ENCODE measurements at regions not wholly inside any gene's neighbourhood (a gene's known extent, or its start where the extent isn't known, plus 50 kb on each side); places are given as distances from the start of the nearest gene placed in this dataset.
"Not testable (repeated sequence)": the region's sequence is repeated elsewhere in the genome, so short reads cannot be mapped to it uniquely, and the experiment has no call there.

GRCh38 chr3:69639851-69640250, 99.4 kb upstream of the MITF start:
- no peak overlapping the region for H3K9ac ChIP-seq (ENCODE audit: low read length)
- H3K4me1 ChIP-seq (ENCODE audit: control insufficient read depth, insufficient read depth, low read length): no peaks in the 10 kb centered on the region
- H3K27ac ChIP-seq (ENCODE audit: low read depth, low read length): no peak overlapping the region
- H3K27me3 ChIP-seq (ENCODE audit: control insufficient read depth, insufficient read depth, low read length): no peaks in the 10 kb centered on the region
- no peaks in the 10 kb centered on the region for H3K36me3 ChIP-seq (ENCODE audit: control insufficient read depth, insufficient read depth, low read length)
- no peak overlapping the region for H3K4me3 ChIP-seq (ENCODE audit: low read length)

GRCh38 chr3:69628951-69629350, 110.3 kb upstream of the MITF start:
- Histone ChIP-seq H3K4me1 (ENCODE audit: control insufficient read depth, insufficient read depth, low read length) (no peaks in the 10 kb centered on the region), H3K4me3 (ENCODE audit: low read length) (no peak overlapping the region), H3K27ac (ENCODE audit: low read depth, low read length) (no peak overlapping the region), H3K27me3 (ENCODE audit: control insufficient read depth, insufficient read depth, low read length) (no peaks in the 10 kb centered on the region), H3K9ac (ENCODE audit: low read length) (no peak overlapping the region), H3K36me3 (ENCODE audit: control insufficient read depth, insufficient read depth, low read length) (no peaks in the 10 kb centered on the region)

DNA sequence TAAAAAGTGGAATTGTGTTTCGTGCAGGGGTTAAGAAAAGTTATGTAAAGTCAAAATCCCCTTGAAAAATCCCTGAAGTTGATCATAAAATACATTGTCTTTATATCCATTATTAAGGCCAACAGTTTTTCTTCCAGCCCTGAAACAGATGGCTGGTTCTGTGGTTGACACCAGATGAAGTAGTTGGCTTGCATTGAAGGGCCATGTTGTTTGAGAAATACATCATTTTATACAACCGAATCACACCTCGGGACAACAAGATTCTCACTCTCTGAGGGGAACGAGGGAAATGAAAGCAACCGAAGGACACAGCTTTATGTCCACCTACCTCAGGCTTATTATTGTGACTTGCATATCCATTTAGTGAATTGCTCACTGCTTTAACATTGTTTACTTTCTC, 126.0 kb upstream of the MITF start:
- H3K4me1 ChIP-seq (ENCODE audit: control insufficient read depth, insufficient read depth, low read length): no peaks in the 10 kb centered on the region
- H3K27ac ChIP-seq (ENCODE audit: low read depth, low read length): no peak overlapping the region
- H3K4me3 ChIP-seq (ENCODE audit: low read length): no peak overlapping the region
- no peaks in the 10 kb centered on the region for H3K36me3 ChIP-seq (ENCODE audit: control insufficient read depth, insufficient read depth, low read length)
- no peak overlapping the region for H3K9ac ChIP-seq (ENCODE audit: low read length)
- H3K27me3 ChIP-seq (ENCODE audit: control insufficient read depth, insufficient read depth, low read length): no peaks in the 10 kb centered on the region

- H3K4me3 ChIP-seq (ENCODE audit: low read length): no peak overlapping the region
- no peaks in the 10 kb centered on the region for H3K4me1 ChIP-seq (ENCODE audit: control insufficient read depth, insufficient read depth, low read length)
- H3K9ac ChIP-seq (ENCODE audit: low read length): no peak overlapping the region
- no peaks in the 10 kb centered on the region for H3K27me3 ChIP-seq (ENCODE audit: control insufficient read depth, insufficient read depth, low read length)
- no peak overlapping the region for H3K27ac ChIP-seq (ENCODE audit: low read depth, low read length)
- H3K36me3 ChIP-seq (ENCODE audit: control insufficient read depth, insufficient read depth, low read length): no peaks in the 10 kb centered on the region
Observed at GRCh38 chr3:69612791-69613190, 126.5 kb upstream of the MITF start.

GRCh38 chr3:69609566-69609965, 129.7 kb upstream of the MITF start:
- H3K9ac ChIP-seq (ENCODE audit: low read length); H3K4me1 ChIP-seq (ENCODE audit: control insufficient read depth, insufficient read depth, low read length); H3K27me3 ChIP-seq (ENCODE audit: control insufficient read depth, insufficient read depth, low read length); H3K27ac ChIP-seq (ENCODE audit: low read depth, low read length); H3K4me3 ChIP-seq (ENCODE audit: low read length); H3K36me3 ChIP-seq (ENCODE audit: control insufficient read depth, insufficient read depth, low read length): not testable (repeated sequence)

GRCh38 chr3:69607466-69608305, 131.6 kb upstream of the MITF start:
- Histone ChIP-seq H3K9ac (ENCODE audit: low read length) (no peak overlapping the region), H3K27me3 (ENCODE audit: control insufficient read depth, insufficient read depth, low read length) (no peaks in the 10 kb centered on the region), H3K4me3 (ENCODE audit: low read length) (no peak overlapping the region), H3K4me1 (ENCODE audit: control insufficient read depth, insufficient read depth, low read length) (no peaks in the 10 kb centered on the region), H3K36me3 (ENCODE audit: control insufficient read depth, insufficient read depth, low read length) (no peaks in the 10 kb centered on the region), H3K27ac (ENCODE audit: low read depth, low read length) (no peak overlapping the region)

GRCh38 chr3:69605867-69606266, 133.4 kb upstream of the MITF start:
- Histone ChIP-seq H3K27me3 (ENCODE audit: control insufficient read depth, insufficient read depth, low read length) (no peaks in the 10 kb centered on the region), H3K9ac (ENCODE audit: low read length) (no peak overlapping the region), H3K36me3 (ENCODE audit: control insufficient read depth, insufficient read depth, low read length) (no peaks in the 10 kb centered on the region), H3K4me1 (ENCODE audit: control insufficient read depth, insufficient read depth, low read length) (no peaks in the 10 kb centered on the region), H3K27ac (ENCODE audit: low read depth, low read length) (no peak overlapping the region), H3K4me3 (ENCODE audit: low read length) (no peak overlapping the region)

- Histone ChIP-seq H3K9ac (ENCODE audit: low read length) (no peak overlapping the region), H3K27ac (ENCODE audit: low read depth, low read length) (no peak overlapping the region), H3K4me3 (ENCODE audit: low read length) (no peak overlapping the region), H3K4me1 (ENCODE audit: control insufficient read depth, insufficient read depth, low read length) (no peaks in the 10 kb centered on the region), H3K36me3 (ENCODE audit: control insufficient read depth, insufficient read depth, low read length) (no peaks in the 10 kb centered on the region), H3K27me3 (ENCODE audit: control insufficient read depth, insufficient read depth, low read length) (no peaks in the 10 kb centered on the region)
Observed at GRCh38 chr3:69604735-69605450, 134.4 kb upstream of the MITF start.

GRCh38 chr3:69602112-69602511, 137.2 kb upstream of the MITF start:
- Histone ChIP-seq H3K27ac (ENCODE audit: low read depth, low read length) (no peak overlapping the region), H3K9ac (ENCODE audit: low read length) (no peak overlapping the region), H3K36me3 (ENCODE audit: control insufficient read depth, insufficient read depth, low read length) (no peaks in the 10 kb centered on the region), H3K27me3 (ENCODE audit: control insufficient read depth, insufficient read depth, low read length) (no peaks in the 10 kb centered on the region), H3K4me3 (ENCODE audit: low read length) (no peak overlapping the region), H3K4me1 (ENCODE audit: control insufficient read depth, insufficient read depth, low read length) (no peaks in the 10 kb centered on the region)

GRCh38 chr3:69594286-69594685, 145.0 kb upstream of the MITF start:
- no peak overlapping the region for H3K9ac ChIP-seq (ENCODE audit: low read length)
- no peaks in the 10 kb centered on the region for H3K4me1 ChIP-seq (ENCODE audit: control insufficient read depth, insufficient read depth, low read length)
- H3K36me3 ChIP-seq (ENCODE audit: control insufficient read depth, insufficient read depth, low read length): no peaks in the 10 kb centered on the region
- H3K27ac ChIP-seq (ENCODE audit: low read depth, low read length): no peak overlapping the region
- H3K27me3 ChIP-seq (ENCODE audit: control insufficient read depth, insufficient read depth, low read length): no peaks in the 10 kb centered on the region
- H3K4me3 ChIP-seq (ENCODE audit: low read length): no peak overlapping the region

GRCh38 chr3:69591164-69591736, 148.0 kb upstream of the MITF start:
- Histone ChIP-seq H3K36me3 (ENCODE audit: control insufficient read depth, insufficient read depth, low read length) (no peaks in the 10 kb centered on the region), H3K27me3 (ENCODE audit: control insufficient read depth, insufficient read depth, low read length) (no peaks in the 10 kb centered on the region), H3K4me3 (ENCODE audit: low read length) (no peak overlapping the region), H3K27ac (ENCODE audit: low read depth, low read length) (no peak overlapping the region), H3K9ac (ENCODE audit: low read length) (no peak overlapping the region), H3K4me1 (ENCODE audit: control insufficient read depth, insufficient read depth, low read length) (no peaks in the 10 kb centered on the region)

- Histone ChIP-seq H3K4me1 (ENCODE audit: control insufficient read depth, insufficient read depth, low read length) (no peaks in the 10 kb centered on the region), H3K27me3 (ENCODE audit: control insufficient read depth, insufficient read depth, low read length) (no peaks in the 10 kb centered on the region), H3K9ac (ENCODE audit: low read length) (no peak overlapping the region), H3K36me3 (ENCODE audit: control insufficient read depth, insufficient read depth, low read length) (no peaks in the 10 kb centered on the region), H3K27ac (ENCODE audit: low read depth, low read length) (no peak overlapping the region), H3K4me3 (ENCODE audit: low read length) (no peak overlapping the region)
Observed at GRCh38 chr3:69590111-69590510, 149.2 kb upstream of the MITF start.

Data from rectal smooth muscle tissue (tissue), 1 donor.